Peyer's patch (tissue), 4 donors: ENCODE measurements at regions not wholly inside any gene's neighbourhood (a gene's known extent, or its start where the extent isn't known, plus 50 kb on each side); places are given as distances from the start of the nearest gene placed in this dataset.

Experiments
- DNase-seq, 3 donors: peaks; one replicate each; pipeline ENCODE4 v3.0.0-alpha.2; 2017 to 2019
- H3K27ac ChIP-seq, 4 donors: fragments of 200-600 bp; sonication (generic); one replicate each; pipeline ENCODE4 v1.5.1; 2016 to 2019
- H3K27me3 ChIP-seq, 2 donors: fragments of 200-600 bp; sonication (generic); one replicate each; pipeline ENCODE4 v1.5.1; 2019
- H3K36me3 ChIP-seq, 3 donors: fragments of 200-600 bp; sonication (generic); one replicate each; pipeline ENCODE4 v1.5.1; 2016 to 2019
- H3K4me1 ChIP-seq, 4 donors: fragments of 200-600 bp; sonication (generic); one replicate each; pipeline ENCODE4 v1.5.1; 2016 to 2019
- H3K4me3 ChIP-seq, 4 donors: fragments of 200-600 bp; sonication (generic); 1 replicate in 3 of 4; 2 replicates in 1 of 4; pipeline ENCODE4 v1.5.1; 2016 to 2019; ENCODE audit warnings: mild to moderate bottlenecking in 1 of 4
- H3K9me3 ChIP-seq, 4 donors: fragments of 200-600 bp; sonication (generic); one replicate each; pipeline ENCODE4 v1.5.1; 2016 to 2019; ENCODE audit warnings: mild to moderate bottlenecking in 1 of 4
- POLR2A ChIP-seq, 2 donors: fragments of 450-650 bp; IDR thresholded peaks; one replicate each; pipeline ENCODE4 v1.5.1; 2017; ENCODE audit warnings: antibody characterized with exemption in 2 of 2, mild to moderate bottlenecking in 2 of 2, moderate library complexity in 2 of 2
- TF ChIP-seq, protein P1 (sequence below), 6 experiments: fragments of 450-650 bp in 4 of 6; fragments of 200-600 bp in 2 of 6; sonication (generic) in 1 of 6; IDR thresholded peaks; one replicate each; pipeline ENCODE4 v1.5.1; 2017 to 2019; ENCODE audit warnings: antibody characterized with exemption in 6 of 6, mild to moderate bottlenecking in 3 of 6, moderate library complexity in 1 of 6

DNA sequence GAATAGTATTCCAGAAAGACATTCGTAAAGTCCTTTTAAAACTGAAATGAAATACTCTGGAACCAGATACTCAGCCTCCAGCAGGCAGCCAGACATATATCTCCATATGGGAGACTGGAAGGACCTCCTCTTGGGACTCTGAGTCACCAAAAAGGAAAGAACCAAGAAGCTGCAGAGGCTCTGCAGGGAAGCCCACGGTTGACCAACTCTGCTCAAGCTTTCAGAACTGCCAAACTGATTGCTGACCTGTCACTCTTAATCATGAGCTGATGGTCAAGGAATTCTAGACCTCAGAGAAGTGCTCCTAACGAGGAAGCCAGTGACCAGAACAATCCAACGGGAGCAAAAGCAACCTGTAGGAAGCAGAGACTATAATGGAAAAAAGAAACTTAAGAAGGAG, 434.7 kb downstream of the EIPR1 start:
- H3K4me1 ChIP-seq, result no peaks in the 10 kb centered on the region
- DNase-seq, result no peak
- no peaks in the 10 kb centered on the region for H3K9me3 ChIP-seq
- H3K27me3 ChIP-seq, result no peaks in the 10 kb centered on the region
- H3K36me3 ChIP-seq, result no peaks in the 10 kb centered on the region
- TF ChIP-seq, protein P1, sequence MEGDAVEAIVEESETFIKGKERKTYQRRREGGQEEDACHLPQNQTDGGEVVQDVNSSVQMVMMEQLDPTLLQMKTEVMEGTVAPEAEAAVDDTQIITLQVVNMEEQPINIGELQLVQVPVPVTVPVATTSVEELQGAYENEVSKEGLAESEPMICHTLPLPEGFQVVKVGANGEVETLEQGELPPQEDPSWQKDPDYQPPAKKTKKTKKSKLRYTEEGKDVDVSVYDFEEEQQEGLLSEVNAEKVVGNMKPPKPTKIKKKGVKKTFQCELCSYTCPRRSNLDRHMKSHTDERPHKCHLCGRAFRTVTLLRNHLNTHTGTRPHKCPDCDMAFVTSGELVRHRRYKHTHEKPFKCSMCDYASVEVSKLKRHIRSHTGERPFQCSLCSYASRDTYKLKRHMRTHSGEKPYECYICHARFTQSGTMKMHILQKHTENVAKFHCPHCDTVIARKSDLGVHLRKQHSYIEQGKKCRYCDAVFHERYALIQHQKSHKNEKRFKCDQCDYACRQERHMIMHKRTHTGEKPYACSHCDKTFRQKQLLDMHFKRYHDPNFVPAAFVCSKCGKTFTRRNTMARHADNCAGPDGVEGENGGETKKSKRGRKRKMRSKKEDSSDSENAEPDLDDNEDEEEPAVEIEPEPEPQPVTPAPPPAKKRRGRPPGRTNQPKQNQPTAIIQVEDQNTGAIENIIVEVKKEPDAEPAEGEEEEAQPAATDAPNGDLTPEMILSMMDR (IDR thresholded peaks at IDR 0.05), result no peak
- TF ChIP-seq POLR2A (IDR thresholded peaks at IDR 0.05), result no peak
- H3K4me3 ChIP-seq, result no peak overlapping the region
- H3K27ac ChIP-seq, result no peak overlapping the region

GRCh38 chr2:2942225-2942624, 435.4 kb downstream of the EIPR1 start:
- no peak overlapping the region for H3K4me3 ChIP-seq
- H3K27ac ChIP-seq, result no peak overlapping the region
- TF ChIP-seq, protein P1 (IDR thresholded peaks at IDR 0.05), result no peak
- TF ChIP-seq POLR2A (IDR thresholded peaks at IDR 0.05), result no peak
- H3K9me3 ChIP-seq, result no peaks in the 10 kb centered on the region
- no peaks in the 10 kb centered on the region for H3K36me3 ChIP-seq
- no peak for DNase-seq
- H3K4me1 ChIP-seq, result no peaks in the 10 kb centered on the region
- H3K27me3 ChIP-seq, result no peaks in the 10 kb centered on the region

DNA sequence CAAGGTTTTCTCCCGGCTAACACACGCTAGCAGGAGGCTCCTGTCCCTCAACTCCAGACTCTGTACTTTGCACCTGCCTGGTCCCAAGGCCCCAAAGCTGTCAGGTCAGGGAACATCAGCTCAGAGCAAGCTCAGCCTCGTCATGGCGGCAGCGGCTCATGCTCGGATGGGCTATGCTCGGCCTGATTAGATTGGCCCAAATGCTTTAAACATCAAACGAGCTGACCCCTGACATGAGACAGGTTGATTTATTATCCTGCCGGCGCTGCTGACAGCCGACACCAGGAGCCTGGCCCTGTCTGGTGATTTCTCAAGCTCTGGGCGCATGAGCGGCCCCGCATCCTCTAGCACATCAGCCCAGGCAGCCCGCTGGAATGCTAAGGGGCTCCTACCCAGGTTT, 436.4 kb downstream of the EIPR1 start:
- Histone ChIP-seq H3K9me3 (no peaks in the 10 kb centered on the region), H3K27me3 (no peaks in the 10 kb centered on the region), H3K4me3 (no peak overlapping the region), H3K36me3 (no peaks in the 10 kb centered on the region), H3K27ac (no peak overlapping the region), H3K4me1 (no peaks in the 10 kb centered on the region)
- no peak for TF ChIP-seq POLR2A (IDR thresholded peaks at IDR 0.05)
- TF ChIP-seq, protein P1 (IDR thresholded peaks at IDR 0.05), result no peak
- no peak for DNase-seq

DNA sequence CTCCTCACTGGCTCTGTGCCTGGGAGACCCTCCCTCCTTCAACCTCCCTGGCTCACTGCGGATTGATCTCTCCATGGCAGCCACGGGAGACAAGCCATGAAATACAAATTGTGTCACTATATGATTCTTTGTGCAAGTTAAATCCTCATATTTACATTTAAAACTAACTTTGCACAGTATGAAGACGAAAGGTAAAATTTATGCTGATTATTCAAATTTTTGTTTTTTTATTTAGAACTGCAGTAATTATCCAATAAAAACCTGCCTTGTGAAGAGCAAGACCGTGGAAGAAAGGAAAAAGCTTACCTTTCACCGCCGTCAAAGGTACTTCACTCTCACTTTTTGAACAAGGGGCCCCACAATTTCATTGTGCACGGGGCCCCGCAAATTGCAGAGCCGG, 436.9 kb downstream of the EIPR1 start:
- Histone ChIP-seq H3K36me3 (no peaks in the 10 kb centered on the region), H3K9me3 (no peaks in the 10 kb centered on the region), H3K27ac (no peak overlapping the region), H3K4me1 (no peaks in the 10 kb centered on the region), H3K4me3 (no peak overlapping the region), H3K27me3 (no peaks in the 10 kb centered on the region)
- DNase-seq, result no peak
- TF ChIP-seq POLR2A (IDR thresholded peaks at IDR 0.05), result no peak
- TF ChIP-seq, protein P1 (IDR thresholded peaks at IDR 0.05), result no peak

DNA sequence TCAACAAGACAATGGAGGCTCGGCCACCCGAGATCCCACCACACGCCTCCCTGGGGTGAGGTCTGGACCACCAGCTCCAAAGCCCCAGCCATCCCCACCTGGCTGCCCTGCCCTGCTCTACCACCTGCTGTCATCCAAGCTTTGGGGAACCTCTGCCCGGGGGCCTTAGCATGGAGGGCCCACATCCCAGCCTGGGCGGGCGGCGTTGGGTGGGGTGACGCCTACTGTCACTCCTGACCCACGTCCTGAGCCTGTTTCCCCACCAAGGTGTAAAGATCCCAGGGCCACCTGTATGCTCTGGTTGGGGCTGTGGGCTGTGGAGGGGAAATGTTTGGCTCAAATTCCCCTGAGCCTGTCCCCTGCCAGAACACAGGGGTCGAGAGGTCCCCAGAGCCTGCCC, 437.6 kb downstream of the EIPR1 start:
- DNase-seq, result no peak
- H3K4me3 ChIP-seq, result no peak overlapping the region
- H3K9me3 ChIP-seq, result no peaks in the 10 kb centered on the region
- H3K27ac ChIP-seq, result no peak overlapping the region
- TF ChIP-seq POLR2A (IDR thresholded peaks at IDR 0.05), result no peak
- TF ChIP-seq, protein P1 (IDR thresholded peaks at IDR 0.05), result no peak
- H3K36me3 ChIP-seq, result no peaks in the 10 kb centered on the region
- H3K27me3 ChIP-seq, result no peaks in the 10 kb centered on the region
- H3K4me1 ChIP-seq, result no peaks in the 10 kb centered on the region

DNA sequence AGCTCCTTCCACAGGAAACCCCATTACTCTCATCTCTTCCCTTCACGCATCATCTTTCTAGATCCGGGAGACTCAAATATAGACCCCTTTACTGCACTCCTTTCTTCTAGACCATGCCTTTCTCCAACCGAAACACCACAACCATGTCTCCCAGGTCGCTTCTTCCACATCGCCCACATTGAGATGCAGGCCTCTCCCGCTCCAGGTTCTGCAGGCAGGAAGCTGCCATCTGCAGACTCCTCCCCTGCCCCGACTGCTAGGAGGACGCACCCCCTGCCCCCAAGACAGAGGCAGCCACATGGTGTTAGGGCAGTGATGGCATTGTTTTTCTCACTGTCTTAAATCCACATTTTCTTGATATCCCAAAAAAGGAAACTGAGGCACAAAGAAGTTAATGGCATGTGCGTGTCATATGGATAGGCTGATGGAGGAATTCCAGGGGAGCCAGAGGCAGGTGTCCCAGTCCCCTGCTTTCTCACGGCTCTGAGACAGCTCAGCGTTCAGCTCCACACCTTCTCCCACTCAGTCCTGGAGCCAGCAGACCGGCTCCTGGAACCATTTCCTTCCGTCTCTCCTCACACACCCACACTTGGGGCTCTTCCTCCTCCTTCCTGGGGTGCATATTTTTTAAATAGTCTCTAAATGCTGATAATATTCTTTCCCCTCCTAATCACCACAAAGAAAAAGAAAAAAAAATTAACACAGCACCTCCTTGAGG, 438.4 kb downstream of the EIPR1 start:
- no peak overlapping the region for H3K4me3 ChIP-seq
- DNase-seq, result no peak
- H3K4me1 ChIP-seq, result no peaks in the 10 kb centered on the region
- H3K27me3 ChIP-seq, result no peaks in the 10 kb centered on the region
- H3K27ac ChIP-seq, result no peak overlapping the region
- no peaks in the 10 kb centered on the region for H3K9me3 ChIP-seq
- TF ChIP-seq POLR2A (IDR thresholded peaks at IDR 0.05), result no peak
- TF ChIP-seq, protein P1 (IDR thresholded peaks at IDR 0.05), result no peak
- no peaks in the 10 kb centered on the region for H3K36me3 ChIP-seq
